Stimulated activated naive CD8-positive, alpha-beta T cell treated with anti-CD3 and anti-CD28 coated beads, Interleukin-15, Interleukin-2, amounts not matched to agents 100 ng/mL and 50 ng/mL, for 24 hours (primary cell): ENCODE measurements at regions not wholly inside any gene's neighbourhood (a gene's known extent, or its start where the extent isn't known, plus 50 kb on each side); places are given as distances from the start of the nearest gene placed in this dataset.
"Not testable (repeated sequence)": the region's sequence is repeated elsewhere in the genome, so short reads cannot be mapped to it uniquely, and the experiment has no call there.

Experiments used
- H3K27ac Mint-ChIP-seq: one replicate; pipeline ENCODE4 v1.8.0; 2021; ENCODE audit warnings: mild to moderate bottlenecking, mixed read lengths
- H3K27me3 Mint-ChIP-seq: one replicate; pipeline ENCODE4 v1.8.0; 2021; ENCODE audit warnings: mixed read lengths
- H3K36me3 Mint-ChIP-seq: one replicate; pipeline ENCODE4 v1.8.0; 2021; ENCODE audit warnings: low read depth, mixed read lengths
- H3K4me1 Mint-ChIP-seq: one replicate; pipeline ENCODE4 v1.8.0; 2021; ENCODE audit warnings: low read depth, mixed read lengths
- H3K4me3 Mint-ChIP-seq: one replicate; pipeline ENCODE4 v1.8.0; 2021; ENCODE audit warnings: mild to moderate bottlenecking, mixed read lengths
- H3K9me3 Mint-ChIP-seq: one replicate; pipeline ENCODE4 v1.8.0; 2021; ENCODE audit warnings: mixed read lengths

- Mint-ChIP-seq H3K27ac (no peak overlapping the region), H3K36me3 (no peaks in the 10 kb centered on the region), H3K4me3 (no peak overlapping the region), H3K9me3 (peaks cover 7% of the 10 kb centered on the region), H3K4me1 (peaks cover 55% of the 10 kb centered on the region), H3K27me3 (no peaks in the 10 kb centered on the region)
These were observed 148.5 kb upstream of the DLX2 start for GRCh38 chr2:172251231-172251630.

DNA sequence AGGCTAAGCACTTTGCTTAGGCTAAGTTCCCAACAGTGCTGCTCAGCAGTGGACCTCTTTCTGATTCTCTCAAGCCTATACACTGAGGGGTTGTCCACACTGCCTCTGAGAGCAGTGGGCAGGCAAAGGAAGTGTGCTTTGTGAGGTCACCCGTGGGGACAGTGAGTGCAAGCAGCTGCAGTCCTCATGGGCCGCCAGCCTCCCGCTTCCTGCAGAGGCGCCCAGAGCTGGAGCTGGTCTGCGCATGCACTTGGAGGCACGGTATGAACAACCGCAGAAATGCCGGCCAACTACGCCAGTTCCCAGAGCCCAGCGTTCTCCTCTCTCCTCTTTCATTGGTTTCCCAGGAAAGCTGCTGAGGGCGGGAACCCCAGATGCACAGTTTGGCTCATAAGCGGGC is 149.5 kb upstream of the DLX2 start:
- Mint-ChIP-seq H3K9me3 (peaks cover 3% of the 10 kb centered on the region), H3K27me3 (no peaks in the 10 kb centered on the region), H3K4me1 (peaks cover 47% of the 10 kb centered on the region), H3K4me3 (no peak overlapping the region), H3K36me3 (no peaks in the 10 kb centered on the region), H3K27ac (no peak overlapping the region)

- peaks cover 3% of the 10 kb centered on the region for H3K9me3 Mint-ChIP-seq
- no peak overlapping the region for H3K4me3 Mint-ChIP-seq
- H3K36me3 Mint-ChIP-seq = no peaks in the 10 kb centered on the region
- peak overlapping the region; percentile 71 for H3K27ac Mint-ChIP-seq
- H3K27me3 Mint-ChIP-seq = no peaks in the 10 kb centered on the region
- H3K4me1 Mint-ChIP-seq = peaks cover 46% of the 10 kb centered on the region
These were observed 150.7 kb upstream of the DLX2 start for GRCh38 chr2:172253190-172254052.

- Mint-ChIP-seq H3K4me3 (no peak overlapping the region), H3K4me1 (peaks cover 22% of the 10 kb centered on the region), H3K36me3 (no peaks in the 10 kb centered on the region), H3K27me3 (no peaks in the 10 kb centered on the region), H3K27ac (no peak overlapping the region), H3K9me3 (peaks cover 3% of the 10 kb centered on the region)
These were observed 154.2 kb upstream of the DLX2 start for GRCh38 chr2:172256886-172257285.

GRCh38 chr2:172259827-172260226 is 157.1 kb upstream of the DLX2 start:
- H3K27me3 Mint-ChIP-seq = no peaks in the 10 kb centered on the region
- H3K4me1 Mint-ChIP-seq = no peaks in the 10 kb centered on the region
- H3K27ac Mint-ChIP-seq = no peak overlapping the region
- H3K4me3 Mint-ChIP-seq = no peak overlapping the region
- H3K9me3 Mint-ChIP-seq = no peaks in the 10 kb centered on the region
- no peaks in the 10 kb centered on the region for H3K36me3 Mint-ChIP-seq

DNA sequence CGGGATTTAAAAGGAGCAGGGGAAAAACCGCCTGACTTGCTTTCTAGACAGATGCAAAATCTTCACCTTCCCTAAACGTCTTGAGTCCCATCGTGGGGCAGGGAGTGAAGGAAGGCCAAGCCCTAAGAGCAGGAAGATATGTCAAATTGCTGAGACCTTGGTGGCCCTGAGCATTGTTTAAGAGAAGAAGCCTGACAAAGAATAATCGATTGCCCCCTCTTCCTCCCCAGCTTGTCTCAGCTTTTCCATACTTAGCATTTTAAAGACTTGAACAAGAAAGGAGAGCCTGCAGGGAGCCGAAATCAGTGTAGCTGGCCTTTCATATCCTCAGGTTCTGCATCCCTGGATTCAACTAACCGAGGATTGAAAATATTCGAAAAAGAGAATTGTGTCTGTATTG is 157.6 kb upstream of the DLX2 start:
- Mint-ChIP-seq H3K9me3 (no peaks in the 10 kb centered on the region), H3K27ac (no peak overlapping the region), H3K4me1 (no peaks in the 10 kb centered on the region), H3K4me3 (no peak overlapping the region), H3K36me3 (no peaks in the 10 kb centered on the region), H3K27me3 (no peaks in the 10 kb centered on the region)

GRCh38 chr2:172261292-172261691 is 158.6 kb upstream of the DLX2 start:
- Mint-ChIP-seq H3K36me3 (no peaks in the 10 kb centered on the region), H3K4me3 (no peak overlapping the region), H3K27ac (no peak overlapping the region)

DNA sequence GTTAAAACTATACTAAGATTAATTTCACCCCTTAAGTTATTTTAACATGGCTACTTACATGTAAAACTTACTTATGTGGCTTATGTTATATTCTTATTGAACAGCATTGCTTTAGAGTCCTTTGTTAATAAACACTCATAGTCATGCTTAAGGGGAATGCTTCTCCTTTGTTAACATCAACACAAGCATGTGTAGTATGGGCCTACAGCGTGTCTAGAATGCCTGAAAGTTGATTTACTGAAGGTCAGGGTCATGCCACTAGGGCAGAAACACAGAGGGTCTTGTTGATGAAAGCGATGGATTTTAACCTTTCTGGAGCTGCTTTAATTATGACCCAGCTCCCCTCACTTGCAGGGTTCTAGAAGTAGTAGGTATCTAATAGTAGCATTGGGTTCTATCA is 159.8 kb upstream of the DLX2 start:
- no peaks in the 10 kb centered on the region for H3K9me3 Mint-ChIP-seq
- H3K27ac Mint-ChIP-seq = no peak overlapping the region
- H3K4me1 Mint-ChIP-seq = no peaks in the 10 kb centered on the region
- H3K4me3 Mint-ChIP-seq = no peak overlapping the region
- no peaks in the 10 kb centered on the region for H3K36me3 Mint-ChIP-seq
- H3K27me3 Mint-ChIP-seq = no peaks in the 10 kb centered on the region

More at GRCh38 chr2:172261292-172261691, 158.6 kb upstream of the DLX2 start:
- Mint-ChIP-seq H3K27me3 (no peaks in the 10 kb centered on the region), H3K9me3 (no peaks in the 10 kb centered on the region), H3K4me1 (no peaks in the 10 kb centered on the region)

DNA sequence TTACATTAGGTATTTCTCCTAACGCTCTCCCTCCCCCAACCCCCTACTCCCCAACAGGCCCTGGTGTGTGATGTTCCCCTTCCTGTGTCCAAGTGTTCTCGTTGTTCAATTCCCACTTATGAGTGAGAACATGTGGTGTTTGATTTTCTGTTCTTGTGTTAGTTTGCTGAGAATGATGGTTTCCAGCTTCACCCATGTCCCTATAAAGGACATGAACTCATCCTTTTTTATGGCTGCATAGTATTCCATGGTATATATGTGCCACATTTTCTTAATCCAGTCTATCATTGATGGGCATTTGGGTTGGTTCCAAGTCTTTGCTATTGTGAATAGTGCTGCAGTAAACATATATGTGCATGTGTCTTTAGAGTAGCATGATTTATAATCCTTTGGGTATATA is 162.1 kb upstream of the DLX2 start:
- H3K27ac Mint-ChIP-seq, H3K36me3 Mint-ChIP-seq, H3K4me3 Mint-ChIP-seq, H3K4me1 Mint-ChIP-seq, H3K9me3 Mint-ChIP-seq, H3K27me3 Mint-ChIP-seq: not testable (repeated sequence)

DNA sequence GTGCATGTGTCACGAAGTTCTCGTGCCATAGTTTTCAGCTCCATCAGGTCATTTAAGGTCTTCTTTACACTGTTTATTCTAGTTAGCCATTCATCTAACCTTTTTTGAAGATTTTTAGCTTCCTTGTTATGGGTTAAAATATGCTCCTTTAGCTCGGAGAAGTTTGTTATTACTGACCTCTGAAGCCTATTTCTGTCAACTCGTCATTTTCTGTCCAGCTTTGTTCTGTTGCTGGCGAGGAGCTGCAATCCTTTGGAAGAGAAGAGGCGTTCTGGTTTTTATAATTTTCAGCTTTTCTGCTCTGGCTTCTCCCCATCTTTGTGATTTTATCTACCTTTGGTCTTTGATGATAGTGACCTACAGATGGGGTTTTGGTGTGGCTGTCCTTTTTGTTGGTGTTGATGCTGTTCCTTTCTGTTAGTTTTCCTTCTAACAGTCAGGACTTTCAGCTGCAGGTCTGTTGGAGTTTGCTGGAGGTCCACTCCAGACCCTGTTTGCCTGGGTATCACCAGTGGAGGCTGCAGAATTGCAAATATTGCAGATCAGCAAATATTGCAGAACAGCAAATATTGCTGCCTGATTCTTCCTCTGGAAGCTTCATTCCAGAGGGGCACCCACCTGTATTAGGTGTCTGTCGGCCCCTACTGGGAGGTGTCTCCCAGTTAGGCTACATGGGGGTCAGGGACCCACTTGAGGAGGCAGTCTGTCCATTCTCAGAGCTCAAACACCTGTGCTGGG is 157.7 kb upstream of the ITGA6 start:
- not testable (repeated sequence) for H3K36me3 Mint-ChIP-seq, H3K4me3 Mint-ChIP-seq
- peaks cover 15% of the 10 kb centered on the region for H3K4me1 Mint-ChIP-seq

GRCh38 chr2:172270278-172271079 is 156.9 kb upstream of the ITGA6 start:
- Mint-ChIP-seq H3K9me3 (no peaks in the 10 kb centered on the region), H3K27me3 (no peaks in the 10 kb centered on the region), H3K27ac (no peak overlapping the region), H3K36me3 (no peaks in the 10 kb centered on the region), H3K4me1 (peaks cover 23% of the 10 kb centered on the region), H3K4me3 (no peak overlapping the region)

More for the DNA sequence above, 157.7 kb upstream of the ITGA6 start:
- not testable (repeated sequence) for H3K27ac Mint-ChIP-seq, H3K27me3 Mint-ChIP-seq, H3K9me3 Mint-ChIP-seq

DNA sequence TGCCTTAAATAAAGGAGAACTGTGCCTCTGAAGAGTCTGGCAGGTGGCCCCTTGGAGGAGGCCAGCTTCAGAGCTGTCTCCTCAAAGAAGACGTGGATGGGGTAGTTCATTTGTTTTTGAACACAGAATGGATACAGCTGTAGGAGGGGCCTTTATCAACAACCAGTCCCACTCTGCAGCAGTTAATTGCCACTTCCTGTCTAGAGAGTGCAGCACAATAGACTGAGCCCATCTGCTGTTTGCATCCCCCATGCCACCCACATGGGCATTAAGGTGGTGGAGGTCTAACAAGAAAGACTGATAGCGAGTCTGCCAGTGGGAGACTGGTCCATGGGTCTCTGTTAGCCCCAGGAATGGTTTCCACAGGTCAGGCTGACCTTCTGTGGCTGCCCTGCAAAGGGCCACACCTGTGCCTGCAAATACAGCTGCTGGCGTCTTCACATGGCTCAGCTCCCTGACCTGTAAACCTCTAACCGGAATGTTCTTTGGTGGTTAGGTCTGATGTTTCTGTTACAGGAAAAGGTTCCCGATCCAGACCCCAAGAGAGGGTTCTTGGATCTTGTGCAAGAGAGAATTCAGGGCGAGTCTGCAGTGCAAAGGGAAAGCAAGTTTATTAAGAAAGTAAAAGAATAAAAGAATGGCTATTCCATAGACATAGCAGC is 153.3 kb upstream of the ITGA6 start:
- H3K4me3 Mint-ChIP-seq = no peak overlapping the region
- peaks cover 23% of the 10 kb centered on the region for H3K4me1 Mint-ChIP-seq
- peaks cover 7% of the 10 kb centered on the region for H3K9me3 Mint-ChIP-seq
- H3K36me3 Mint-ChIP-seq = no peaks in the 10 kb centered on the region
- no peak overlapping the region for H3K27ac Mint-ChIP-seq
- no peaks in the 10 kb centered on the region for H3K27me3 Mint-ChIP-seq

GRCh38 chr2:172275239-172275638 is 152.1 kb upstream of the ITGA6 start:
- Mint-ChIP-seq H3K36me3 (no peaks in the 10 kb centered on the region), H3K27ac (no peak overlapping the region), H3K4me3 (no peak overlapping the region), H3K4me1 (peaks cover 23% of the 10 kb centered on the region), H3K27me3 (peaks cover 4% of the 10 kb centered on the region), H3K9me3 (peaks cover 7% of the 10 kb centered on the region)

DNA sequence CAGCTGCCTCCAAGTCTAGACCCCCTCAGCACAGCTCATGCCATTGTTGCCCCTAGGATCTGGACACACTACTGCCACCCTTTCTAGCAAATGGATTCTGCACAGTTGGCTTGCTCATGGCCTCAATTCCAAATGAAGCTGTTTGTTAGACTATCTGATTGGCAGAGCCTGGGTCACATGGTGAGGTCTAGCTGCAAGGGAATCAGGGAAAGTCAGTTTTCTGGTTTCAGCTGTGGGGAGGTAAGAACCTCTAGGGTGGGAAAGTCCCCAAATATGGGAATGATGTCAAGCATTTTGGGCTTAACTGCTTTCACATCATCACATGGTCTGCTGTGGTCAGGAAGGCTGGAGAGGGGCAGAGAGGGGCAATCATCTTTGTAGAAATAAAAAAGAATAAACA is 150.4 kb upstream of the ITGA6 start:
- Mint-ChIP-seq H3K4me1 (peaks cover 21% of the 10 kb centered on the region), H3K4me3 (no peak overlapping the region), H3K36me3 (no peaks in the 10 kb centered on the region), H3K27ac (no peak overlapping the region), H3K27me3 (peaks cover 4% of the 10 kb centered on the region), H3K9me3 (peaks cover 7% of the 10 kb centered on the region)
